ENCODE measurements at regions not wholly inside any gene's neighbourhood (a gene's known extent, or its start where the extent isn't known, plus 50 kb on each side); places are given as distances from the start of the nearest gene placed in this dataset.

- H3K4me3 ChIP-seq (ENCODE audit: insufficient read depth, low read length, poor library complexity, severe bottlenecking) = no peak overlapping the region
- H3F3A ChIP-seq (ENCODE audit: insufficient read depth) = no peaks in the 10 kb centered on the region
- H3K9ac ChIP-seq (ENCODE audit: low read length) = no peak overlapping the region
- H3K36me3 ChIP-seq (ENCODE audit: low read length) = no peaks in the 10 kb centered on the region
- H3K79me2 ChIP-seq (ENCODE audit: insufficient read depth, low read length) = no peaks in the 10 kb centered on the region
- no peak overlapping the region for H3K27ac ChIP-seq (ENCODE audit: low read depth, low read length)
- peak overlapping the region; percentile 54 for H3K4me2 ChIP-seq (ENCODE audit: low read depth, low read length, poor library complexity, severe bottlenecking)
- H2AFZ ChIP-seq (ENCODE audit: low read depth, low read length, severe bottlenecking) = no peak overlapping the region
- no peak for TF ChIP-seq EZH2phosphoT487 (conservative IDR thresholded peaks at IDR 0.05; ENCODE audit: low read length)
- no peak for TF ChIP-seq CTCF (IDR thresholded peaks at IDR 0.05; ENCODE audit: insufficient read depth, low read length, poor library complexity, severe bottlenecking)
- H3K27me3 ChIP-seq (ENCODE audit: low read length) = no peaks in the 10 kb centered on the region
- no peaks in the 10 kb centered on the region for H3K9me3 ChIP-seq (ENCODE audit: insufficient read depth, low read length)
- H3K9me2 ChIP-seq (replicated peaks; ENCODE audit: insufficient read depth, low read length) = no peaks in the 10 kb centered on the region
- H4K20me1 ChIP-seq (ENCODE audit: low read depth, low read length) = no peaks in the 10 kb centered on the region
Observed at GRCh38 chr1:80640978-80641377, 1159.8 kb upstream of the ADGRL2 start.

- no peaks in the 10 kb centered on the region for H3K9me2 ChIP-seq (replicated peaks; ENCODE audit: insufficient read depth, low read length)
- no peaks in the 10 kb centered on the region for H3K9me3 ChIP-seq (ENCODE audit: insufficient read depth, low read length)
- H3K27me3 ChIP-seq (ENCODE audit: low read length) = no peaks in the 10 kb centered on the region
- H3K9ac ChIP-seq (ENCODE audit: low read length) = no peak overlapping the region
- H3K27ac ChIP-seq (ENCODE audit: low read depth, low read length) = no peak overlapping the region
- H2AFZ ChIP-seq (ENCODE audit: low read depth, low read length, severe bottlenecking) = no peak overlapping the region
- H3K4me2 ChIP-seq (ENCODE audit: low read depth, low read length, poor library complexity, severe bottlenecking) = peak overlapping the region; percentile 54
- H3F3A ChIP-seq (ENCODE audit: insufficient read depth) = no peaks in the 10 kb centered on the region
- no peaks in the 10 kb centered on the region for H3K79me2 ChIP-seq (ENCODE audit: insufficient read depth, low read length)
- no peak for TF ChIP-seq CTCF (IDR thresholded peaks at IDR 0.05; ENCODE audit: insufficient read depth, low read length, poor library complexity, severe bottlenecking)
- no peak for TF ChIP-seq EZH2phosphoT487 (conservative IDR thresholded peaks at IDR 0.05; ENCODE audit: low read length)
- no peaks in the 10 kb centered on the region for H4K20me1 ChIP-seq (ENCODE audit: low read depth, low read length)
- H3K36me3 ChIP-seq (ENCODE audit: low read length) = no peaks in the 10 kb centered on the region
- H3K4me3 ChIP-seq (ENCODE audit: insufficient read depth, low read length, poor library complexity, severe bottlenecking) = no peak overlapping the region
Observed at GRCh38 chr1:80639777-80640533, 1160.8 kb upstream of the ADGRL2 start.

- H3F3A ChIP-seq (ENCODE audit: insufficient read depth) = no peaks in the 10 kb centered on the region
- no peak overlapping the region for H2AFZ ChIP-seq (ENCODE audit: low read depth, low read length, severe bottlenecking)
- no peak overlapping the region for H3K4me3 ChIP-seq (ENCODE audit: insufficient read depth, low read length, poor library complexity, severe bottlenecking)
- no peaks in the 10 kb centered on the region for H4K20me1 ChIP-seq (ENCODE audit: low read depth, low read length)
- H3K9me3 ChIP-seq (ENCODE audit: insufficient read depth, low read length) = no peaks in the 10 kb centered on the region
- TF ChIP-seq EZH2phosphoT487 (conservative IDR thresholded peaks at IDR 0.05; ENCODE audit: low read length) (no peak), CTCF (IDR thresholded peaks at IDR 0.05; ENCODE audit: insufficient read depth, low read length, poor library complexity, severe bottlenecking) (no peak)
- H3K4me2 ChIP-seq (ENCODE audit: low read depth, low read length, poor library complexity, severe bottlenecking) = no peak overlapping the region
- no peaks in the 10 kb centered on the region for H3K27me3 ChIP-seq (ENCODE audit: low read length)
- H3K79me2 ChIP-seq (ENCODE audit: insufficient read depth, low read length) = no peaks in the 10 kb centered on the region
- no peak overlapping the region for H3K27ac ChIP-seq (ENCODE audit: low read depth, low read length)
- no peaks in the 10 kb centered on the region for H3K9me2 ChIP-seq (replicated peaks; ENCODE audit: insufficient read depth, low read length)
- H3K9ac ChIP-seq (ENCODE audit: low read length) = no peak overlapping the region
- no peaks in the 10 kb centered on the region for H3K36me3 ChIP-seq (ENCODE audit: low read length)
Observed at GRCh38 chr1:80633947-80634706, 1166.6 kb upstream of the ADGRL2 start.

Measured in SU-DHL-6 (cell line).